Caco-2 (cell line): ENCODE measurements at regions not wholly inside any gene's neighbourhood (a gene's known extent, or its start where the extent isn't known, plus 50 kb on each side); places are given as distances from the start of the nearest gene placed in this dataset.

Source experiments
- BruUV-seq: library from RNA; stranded (reverse); fragments of 400-500 nt; replicated peaks from 2 replicates; lab custom pipeline; 2021; lab: Mats Ljungman, UMichigan
- CTCF ChIA-PET: fragments of 300-600 bp; sonication (Branson Sonifier 250); formaldehyde crosslinking; loops from one replicate; lab custom pipeline; 2022; ENCODE audit warnings: antibody characterized with exemption; lab: Charles Lee
- POLR2A ChIA-PET: fragments of 300-600 bp; sonication (Branson Sonifier 250); formaldehyde crosslinking; loops from one replicate; lab custom pipeline; 2022; ENCODE audit warnings: antibody characterized with exemption; lab: Charles Lee
- DNase-seq, 2 experiments: peaks; one replicate each; pipeline versions ENCODE4 v3.0.0 to v3.0.0-alpha.2; 2020 to 2022
- H3K27me3 ChIP-seq: replicated peaks from 2 replicates; pipeline ENCODE4 v1.6.0; 2011; ENCODE audit warnings: low read length; ENCODE audit not compliant: control insufficient read depth, insufficient read depth
- H3K36me3 ChIP-seq: 2 replicates; pipeline ENCODE4 v1.5.1; 2011; ENCODE audit warnings: low read length; ENCODE audit not compliant: control insufficient read depth, insufficient read depth
- H3K4me1 ChIP-seq: fragments of 250-450 bp; sonication (Bioruptor Pico); 2 replicates; pipeline ENCODE4 v1.5.1; 2020; ENCODE audit warnings: mild to moderate bottlenecking
- H3K4me3 ChIP-seq: 2 replicates; pipeline ENCODE4 v1.5.1; 2011; ENCODE audit warnings: low read depth, mild to moderate bottlenecking, control low read depth, low read length
- H3K9me3 ChIP-seq: fragments of 250-450 bp; sonication (Bioruptor Pico); 2 replicates; pipeline ENCODE4 v1.5.1; 2020; ENCODE audit warnings: mild to moderate bottlenecking, moderate library complexity
- H3K27ac Mint-ChIP-seq: one replicate; pipeline ENCODE4 v1.8.0; 2022; ENCODE audit warnings: mixed read lengths; ENCODE audit not compliant: unreplicated experiment
- H3K27me3 Mint-ChIP-seq: one replicate; pipeline ENCODE4 v1.8.0; 2022; ENCODE audit warnings: mixed read lengths; ENCODE audit not compliant: insufficient read depth, unreplicated experiment
- H3K36me3 Mint-ChIP-seq: one replicate; pipeline ENCODE4 v1.8.0; 2022; ENCODE audit warnings: mild to moderate bottlenecking, mixed read lengths; ENCODE audit not compliant: insufficient read depth, unreplicated experiment
- H3K4me1 Mint-ChIP-seq: one replicate; pipeline ENCODE4 v1.8.0; 2022; ENCODE audit warnings: low read depth, mixed read lengths; ENCODE audit not compliant: unreplicated experiment
- H3K4me3 Mint-ChIP-seq: one replicate; pipeline ENCODE4 v1.8.0; 2022; ENCODE audit warnings: mild to moderate bottlenecking, moderate library complexity, mixed read lengths; ENCODE audit not compliant: unreplicated experiment
- H3K9me3 Mint-ChIP-seq: one replicate; pipeline ENCODE4 v1.8.0; 2022; ENCODE audit warnings: mixed read lengths; ENCODE audit not compliant: unreplicated experiment
- CTCF ChIP-seq, 2 experiments: fragments of 200-600 bp in 1 of 2; IDR thresholded peaks; 1 replicate in 1 of 2; 2 replicates in 1 of 2; pipeline versions ENCODE4 v1.5.1 to v1.8.0; 2011 to 2022; ENCODE audit warnings: antibody characterized with exemption in 1 of 2, control low read depth in 1 of 2, inconsistent platforms in 1 of 2, low read depth in 1 of 2, low read length in 1 of 2, mild to moderate bottlenecking in 1 of 2, moderate library complexity in 1 of 2; ENCODE audit not compliant: insufficient read depth in 1 of 2, severe bottlenecking in 1 of 2, unreplicated experiment in 1 of 2
- intact Hi-C: fragments of 100-400 bp; cut with micrococcal nuclease; formaldehyde crosslinking; loops from one replicate; pipeline ENCODE4 v1.10.0; 2022; ENCODE audit not compliant: unreplicated experiment

GRCh38 chr11:11028017-11028692 lies 170.3 kb upstream of the ZBED5 start:
- CTCF ChIA-PET: interaction anchor here (0.6 to 2.5 kb wide), 29 partner anchors 9 to 759 kb away, joined by 3 to 55 read pairs (median 4); partner anchors contain the start of genes GALNT18 and ZBED5
- no peaks in the 10 kb centered on the region for H3K9me3 Mint-ChIP-seq
- H3K36me3 Mint-ChIP-seq: no peaks in the 10 kb centered on the region
- peak; percentile 83 to 90 for TF ChIP-seq CTCF (IDR thresholded peaks at IDR 0.05; ENCODE audit: insufficient read depth in 1 of 2, low read depth in 1 of 2, low read length in 1 of 2, severe bottlenecking in 1 of 2, unreplicated experiment in 1 of 2)
- Histone ChIP-seq H3K27me3 (no peaks in the 10 kb centered on the region; the same call in 1 of the 2 replicates), H3K36me3 (no peaks in the 10 kb centered on the region), H3K9me3 (no peaks in the 10 kb centered on the region), H3K4me3 (no peak overlapping the region), H3K4me1 (no peaks in the 10 kb centered on the region)
- no peak overlapping the region for H3K4me3 Mint-ChIP-seq
- POLR2A ChIA-PET: interaction anchor here (1.0 kb wide), 1 partner anchor 219 kb away, joined by 4 read pairs; the partner anchor contains the start of gene EIF4G2
- no peaks in the 10 kb centered on the region for H3K4me1 Mint-ChIP-seq
- H3K27me3 Mint-ChIP-seq: peaks cover 7% of the 10 kb centered on the region
- DNase-seq: peak; percentile 74 to 79
- no TSS peak for BruUV-seq
- no peak overlapping the region for H3K27ac Mint-ChIP-seq
- intact Hi-C loops: loop anchor here (1.0 to 5.0 kb wide), 4 partner anchors 49 to 759 kb away; no protein-coding TSS in a partner anchor

DNA sequence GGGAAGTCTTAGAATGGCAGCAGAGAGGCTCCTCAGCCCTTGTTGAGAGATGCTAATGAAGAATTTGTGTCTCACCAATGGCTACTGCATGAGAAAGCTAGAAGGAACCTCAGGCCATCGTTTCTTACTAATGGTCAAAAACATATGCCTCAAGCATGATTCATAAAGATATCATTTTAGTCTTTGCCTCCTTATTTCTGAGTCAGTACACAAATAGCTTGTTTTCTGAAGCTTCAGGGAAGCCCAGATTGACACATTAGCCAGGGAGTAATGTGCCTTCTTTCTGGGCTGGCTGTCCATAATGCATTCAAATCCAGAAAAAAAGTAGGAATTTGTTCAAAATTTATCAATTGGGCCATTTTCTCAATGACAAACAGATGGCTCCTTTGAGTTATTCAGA lies 169.4 kb upstream of the ZBED5 start:
- Mint-ChIP-seq H3K9me3 (no peaks in the 10 kb centered on the region), H3K4me1 (no peaks in the 10 kb centered on the region), H3K36me3 (no peaks in the 10 kb centered on the region), H3K27ac (no peak overlapping the region), H3K27me3 (peaks cover 6% of the 10 kb centered on the region), H3K4me3 (no peak overlapping the region)
- BruUV-seq: no TSS peak
- no peak for TF ChIP-seq CTCF (IDR thresholded peaks at IDR 0.05; ENCODE audit: insufficient read depth in 1 of 2, low read depth in 1 of 2, low read length in 1 of 2, severe bottlenecking in 1 of 2, unreplicated experiment in 1 of 2)
- Histone ChIP-seq H3K4me1 (no peaks in the 10 kb centered on the region), H3K36me3 (no peaks in the 10 kb centered on the region), H3K4me3 (no peak overlapping the region), H3K9me3 (no peaks in the 10 kb centered on the region), H3K27me3 (no peaks in the 10 kb centered on the region; the same call in 1 of the 2 replicates)
- ChIA-PET CTCF (interaction anchor here (1.2 to 2.5 kb wide), 9 partner anchors 11 to 257 kb away, joined by 4 to 55 read pairs (median 7); no protein-coding TSS in a partner anchor), POLR2A (no interaction called here)
- DNase-seq: no peak
- intact Hi-C loops: loop anchor here (5.0 kb wide), 1 partner anchor 50 kb away; no protein-coding TSS in a partner anchor

DNA sequence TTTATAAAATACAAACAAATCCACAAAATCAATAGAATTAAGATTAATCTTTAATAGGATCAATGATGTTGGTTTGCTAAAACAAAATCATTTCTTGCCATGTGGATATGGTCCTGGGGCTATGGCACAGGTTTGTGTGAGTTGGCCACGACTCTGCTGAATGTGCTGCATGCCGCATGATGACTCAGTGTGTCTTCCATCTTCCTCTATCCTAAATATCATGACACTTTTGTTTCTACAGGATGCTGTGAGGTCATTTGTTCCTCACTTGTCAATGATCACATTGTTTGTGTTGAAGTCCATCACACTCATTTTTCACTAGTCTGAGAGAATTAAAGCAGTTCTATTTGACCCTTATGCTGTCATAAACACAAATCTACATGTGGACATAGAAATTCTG lies 167.2 kb upstream of the ZBED5 start:
- Mint-ChIP-seq H3K27ac (no peak overlapping the region), H3K4me1 (peaks cover 6% of the 10 kb centered on the region), H3K4me3 (no peak overlapping the region), H3K36me3 (no peaks in the 10 kb centered on the region), H3K27me3 (peaks cover 5% of the 10 kb centered on the region), H3K9me3 (no peaks in the 10 kb centered on the region)
- Histone ChIP-seq H3K36me3 (no peaks in the 10 kb centered on the region), H3K4me3 (no peak overlapping the region), H3K4me1 (no peaks in the 10 kb centered on the region), H3K27me3 (no peaks in the 10 kb centered on the region; the same call in 1 of the 2 replicates), H3K9me3 (no peaks in the 10 kb centered on the region)
- TF ChIP-seq CTCF (IDR thresholded peaks at IDR 0.05; ENCODE audit: insufficient read depth in 1 of 2, low read depth in 1 of 2, low read length in 1 of 2, severe bottlenecking in 1 of 2, unreplicated experiment in 1 of 2): no peak
- no TSS peak for BruUV-seq
- ChIA-PET CTCF (interaction anchor here (8.5 kb wide), 1 partner anchor 91 kb away, joined by 133 read pairs; no protein-coding TSS in a partner anchor), POLR2A (no interaction called here)
- intact Hi-C loops: loop anchor here (5.0 kb wide), 1 partner anchor 52 kb away; no protein-coding TSS in a partner anchor
- DNase-seq: no peak
